Epithelial cell of proximal tubule (primary cell): ENCODE measurements at regions not wholly inside any gene's neighbourhood (a gene's known extent, or its start where the extent isn't known, plus 50 kb on each side); places are given as distances from the start of the nearest gene placed in this dataset.

Experiments
- DNase-seq: peaks from one replicate; pipeline ENCODE4 v3.0.0-alpha.2; 2011; ENCODE audit warnings: low read depth
- H3K4me3 ChIP-seq: 2 replicates; pipeline ENCODE4 v1.5.1; 2011; ENCODE audit warnings: low read depth, mild to moderate bottlenecking, low read length
- TF ChIP-seq, protein P1 (sequence below): conservative IDR thresholded peaks from 2 replicates; pipeline ENCODE4 v1.5.1; 2012; ENCODE audit warnings: low read depth, mild to moderate bottlenecking, low read length

DNA sequence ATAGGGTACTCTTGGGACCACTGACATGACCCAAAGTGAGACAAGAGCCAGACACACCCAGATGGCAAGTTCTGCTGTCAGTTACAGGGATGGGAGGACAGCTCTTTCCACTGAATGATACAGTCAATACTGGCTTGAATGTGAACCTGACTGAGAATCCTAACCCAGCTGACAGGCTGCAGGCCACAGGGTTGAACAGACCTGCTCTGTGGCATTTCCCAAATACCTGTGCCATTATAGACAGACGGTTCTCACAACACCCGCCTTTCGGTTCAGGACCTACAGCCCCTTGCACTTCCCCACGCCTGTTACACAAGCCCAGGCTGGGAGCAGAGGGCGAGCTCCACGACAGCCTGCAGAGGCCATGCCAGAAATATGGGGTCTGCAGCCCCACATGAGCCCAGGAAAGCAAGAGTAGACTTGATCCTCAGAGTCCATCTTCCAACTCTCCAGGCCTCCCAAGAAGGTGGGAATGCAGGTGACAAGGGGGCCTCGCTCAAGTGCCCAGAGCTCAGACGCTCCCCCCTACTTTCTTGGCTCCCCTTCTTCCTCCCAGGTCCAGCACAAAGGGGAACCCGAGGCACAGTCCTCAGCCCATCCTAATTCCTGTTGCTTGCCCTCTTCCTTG, 314.3 kb downstream of the SOX9 start:
- no peak for DNase-seq
- TF ChIP-seq, protein P1, sequence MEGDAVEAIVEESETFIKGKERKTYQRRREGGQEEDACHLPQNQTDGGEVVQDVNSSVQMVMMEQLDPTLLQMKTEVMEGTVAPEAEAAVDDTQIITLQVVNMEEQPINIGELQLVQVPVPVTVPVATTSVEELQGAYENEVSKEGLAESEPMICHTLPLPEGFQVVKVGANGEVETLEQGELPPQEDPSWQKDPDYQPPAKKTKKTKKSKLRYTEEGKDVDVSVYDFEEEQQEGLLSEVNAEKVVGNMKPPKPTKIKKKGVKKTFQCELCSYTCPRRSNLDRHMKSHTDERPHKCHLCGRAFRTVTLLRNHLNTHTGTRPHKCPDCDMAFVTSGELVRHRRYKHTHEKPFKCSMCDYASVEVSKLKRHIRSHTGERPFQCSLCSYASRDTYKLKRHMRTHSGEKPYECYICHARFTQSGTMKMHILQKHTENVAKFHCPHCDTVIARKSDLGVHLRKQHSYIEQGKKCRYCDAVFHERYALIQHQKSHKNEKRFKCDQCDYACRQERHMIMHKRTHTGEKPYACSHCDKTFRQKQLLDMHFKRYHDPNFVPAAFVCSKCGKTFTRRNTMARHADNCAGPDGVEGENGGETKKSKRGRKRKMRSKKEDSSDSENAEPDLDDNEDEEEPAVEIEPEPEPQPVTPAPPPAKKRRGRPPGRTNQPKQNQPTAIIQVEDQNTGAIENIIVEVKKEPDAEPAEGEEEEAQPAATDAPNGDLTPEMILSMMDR = no peak

DNA sequence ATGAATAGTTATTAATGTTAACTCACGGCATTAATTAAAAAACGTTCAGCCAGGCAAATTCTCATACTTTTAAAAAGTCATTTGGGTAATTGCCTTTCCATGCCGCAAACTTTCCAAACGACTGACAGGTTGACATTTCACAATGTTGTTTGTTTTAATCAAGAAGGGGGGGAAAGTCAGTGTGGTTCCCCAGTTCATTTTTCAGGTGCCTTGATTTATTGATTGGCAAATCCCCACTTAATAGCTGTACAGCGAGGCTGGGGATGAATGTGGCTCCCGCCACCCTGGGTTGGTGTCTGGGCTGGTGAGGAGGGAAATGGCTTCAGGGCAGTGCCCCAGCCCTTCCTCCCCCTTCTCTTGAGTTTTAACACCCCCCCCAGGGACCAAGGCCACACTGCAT, 318.0 kb downstream of the SOX9 start:
- TF ChIP-seq, protein P1 = no peak
- H3K4me3 ChIP-seq = no peak overlapping the region
- no peak for DNase-seq

More for the DNA sequence above, 314.3 kb downstream of the SOX9 start:
- no peak overlapping the region for H3K4me3 ChIP-seq

DNA sequence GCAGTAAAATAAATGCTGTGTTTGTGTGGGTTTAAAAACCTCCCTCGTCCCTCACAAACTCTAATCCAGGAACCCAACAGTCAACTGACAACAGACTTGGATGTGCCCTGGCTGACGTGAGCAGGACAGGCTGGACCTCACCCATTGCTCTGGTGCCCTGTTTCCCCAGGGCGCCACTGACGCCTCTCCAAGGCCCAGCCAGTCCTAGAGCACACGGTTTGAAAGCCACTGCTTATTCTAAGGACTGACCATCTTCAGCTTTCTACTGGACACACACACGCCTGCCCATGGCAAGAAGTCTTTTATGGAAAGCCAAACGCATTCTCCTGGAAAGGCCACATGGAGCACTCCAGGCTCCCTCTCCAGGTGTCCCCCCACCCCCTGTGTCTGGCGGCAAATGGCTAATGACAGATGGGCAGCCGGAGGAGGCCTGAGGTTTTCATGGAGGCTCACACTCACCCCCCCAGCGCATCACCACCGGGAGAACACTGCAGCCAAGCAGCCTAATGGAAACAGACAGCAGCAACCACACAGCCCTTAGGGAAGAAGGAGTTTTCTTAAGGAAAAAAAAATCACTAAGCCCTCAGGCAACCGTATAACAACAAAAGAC, 319.2 kb downstream of the SOX9 start:
- no peak overlapping the region for H3K4me3 ChIP-seq
- no peak for DNase-seq
- TF ChIP-seq, protein P1 = no peak

DNA sequence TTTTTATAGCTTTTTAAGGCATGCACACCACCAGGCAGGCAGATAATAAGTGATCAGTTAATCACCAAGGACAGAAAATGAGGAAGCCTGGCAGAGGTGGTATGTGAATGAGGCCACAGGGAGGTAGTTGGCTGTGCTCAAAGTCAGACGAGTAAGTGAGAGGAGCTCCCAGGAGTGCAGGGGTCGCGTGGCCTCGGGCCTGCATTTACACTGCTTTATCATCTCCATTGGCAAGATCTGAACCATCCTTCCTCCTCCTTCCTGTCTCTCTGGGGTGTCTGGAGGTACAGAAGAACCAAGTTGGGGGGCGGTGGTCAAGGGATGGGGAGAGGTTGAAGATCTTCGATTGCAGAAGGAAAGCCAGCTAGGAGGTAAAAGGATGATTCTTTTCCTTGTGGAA, 320.1 kb downstream of the SOX9 start:
- no peak for DNase-seq
- TF ChIP-seq, protein P1 = no peak
- H3K4me3 ChIP-seq = no peak overlapping the region

DNA sequence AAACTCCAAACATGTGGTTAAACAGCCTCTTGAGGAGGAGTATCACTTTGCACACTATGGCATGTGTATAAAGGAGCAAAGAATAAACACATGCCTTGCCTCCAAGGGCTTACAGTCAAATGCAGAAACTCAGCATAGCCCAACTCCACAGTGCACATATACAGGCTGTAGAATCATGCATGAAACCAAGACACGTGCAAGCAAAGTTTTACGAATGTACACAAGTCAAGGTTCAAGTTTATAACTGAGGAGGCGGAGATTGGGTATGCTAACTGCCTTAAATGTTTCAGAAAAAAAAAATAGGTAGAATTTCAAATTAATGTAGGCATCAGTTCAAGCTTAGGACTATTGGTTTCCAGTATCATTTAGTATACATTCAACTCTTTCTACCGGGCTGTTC, 321.1 kb downstream of the SOX9 start:
- TF ChIP-seq, protein P1 = no peak

DNA sequence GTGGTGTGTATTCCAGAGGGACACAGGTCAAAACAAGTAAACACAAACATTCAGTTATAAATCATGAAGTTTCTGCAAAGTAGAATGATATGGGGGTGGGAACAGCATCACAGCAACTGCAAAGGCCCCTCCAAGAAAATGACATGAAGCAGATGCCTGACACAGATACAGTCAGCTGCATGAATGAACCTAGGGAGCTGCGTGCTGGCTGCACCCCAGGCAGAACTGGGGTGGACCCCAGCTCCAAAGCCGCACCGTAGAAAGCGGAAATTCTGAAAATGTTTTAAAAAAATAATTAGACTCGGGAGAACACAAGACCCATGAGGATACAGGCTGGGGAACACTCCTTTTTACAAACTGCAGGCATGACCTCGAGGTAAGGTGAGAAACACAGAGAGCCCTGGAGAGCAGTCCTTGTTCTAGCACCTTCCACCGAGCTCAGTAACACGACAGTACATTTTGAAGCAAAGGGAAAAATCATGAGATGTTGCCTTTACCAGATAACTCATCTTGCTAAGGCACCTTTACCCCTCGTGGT, 323.8 kb downstream of the SOX9 start:
- TF ChIP-seq, protein P1 = no peak
- DNase-seq = no peak
- H3K4me3 ChIP-seq = no peak overlapping the region

More for the DNA sequence above, 321.1 kb downstream of the SOX9 start:
- no peak overlapping the region for H3K4me3 ChIP-seq
- no peak for DNase-seq
